WTC11 (cell line): ENCODE measurements at regions not wholly inside any gene's neighbourhood (a gene's known extent, or its start where the extent isn't known, plus 50 kb on each side); places are given as distances from the start of the nearest gene placed in this dataset.

ENCODE experiments used
- ATAC-seq: fragments of 200-7000 bp; cut with Tn5 transposase; 2 replicates; pipeline ENCODE4 v1.10.0; 2021; ENCODE audit warnings: mild to moderate bottlenecking, moderate library complexity
- CTCF ChIA-PET: fragments of 300-600 bp; sonication (Branson Sonifier 250); formaldehyde crosslinking; loops from one replicate; lab custom pipeline; 2021; ENCODE audit warnings: antibody characterized with exemption; lab: Charles Lee
- POLR2A ChIA-PET: fragments of 350-600 bp; sonication (Branson Sonifier 250); formaldehyde crosslinking; loops from one replicate; lab custom pipeline; 2021; ENCODE audit warnings: antibody characterized with exemption; lab: Charles Lee
- DNase-seq: peaks from one replicate; pipeline ENCODE4 v3.0.0; 2021; ENCODE audit warnings: low spot score
- H3K27ac Mint-ChIP-seq: 2 replicates; pipeline ENCODE4 v1.8.0; 2021; ENCODE audit warnings: mixed read lengths
- H3K27me3 Mint-ChIP-seq: 2 replicates; pipeline ENCODE4 v1.8.0; 2021; ENCODE audit warnings: low read depth, mild to moderate bottlenecking, moderate library complexity, mixed read lengths
- H3K36me3 Mint-ChIP-seq: 2 replicates; pipeline ENCODE4 v1.8.0; 2021; ENCODE audit warnings: mixed read lengths
- H3K4me1 Mint-ChIP-seq: 2 replicates; pipeline ENCODE4 v1.8.0; 2022; ENCODE audit warnings: mixed read lengths
- H3K4me3 Mint-ChIP-seq: 2 replicates; pipeline ENCODE4 v1.8.0; 2021; ENCODE audit warnings: mild to moderate bottlenecking, moderate library complexity, mixed read lengths
- H3K9me3 Mint-ChIP-seq: 2 replicates; pipeline ENCODE4 v1.8.0; 2021; ENCODE audit warnings: mixed read lengths
- ATF1 ChIP-seq: sonication (generic); formaldehyde crosslinking; IDR thresholded peaks from 2 replicates; pipeline ENCODE4 v1.8.1; 2023; ENCODE audit warnings: mild to moderate bottlenecking, moderate library complexity, missing genetic modification reagents
- FOXK1 ChIP-seq: sonication (generic); formaldehyde crosslinking; IDR thresholded peaks from 2 replicates; pipeline ENCODE4 v1.8.0; 2022; ENCODE audit warnings: mild to moderate bottlenecking, moderate library complexity, missing genetic modification reagents
- FOXP1 ChIP-seq: sonication (generic); formaldehyde crosslinking; IDR thresholded peaks from 2 replicates; pipeline ENCODE4 v1.8.0; 2022; ENCODE audit warnings: missing genetic modification reagents, mild to moderate bottlenecking, moderate library complexity, borderline replicate concordance
- GABPB1 ChIP-seq: sonication (generic); formaldehyde crosslinking; IDR thresholded peaks from 2 replicates; pipeline ENCODE4 v1.8.1; 2023; ENCODE audit warnings: mild to moderate bottlenecking, missing genetic modification reagents
- NFATC4 ChIP-seq: fragments of 250-450 bp; sonication (Bioruptor Pico); IDR thresholded peaks from 2 replicates; pipeline ENCODE4 v1.9.0; 2021; ENCODE audit warnings: mild to moderate bottlenecking
- NR1H2 ChIP-seq: sonication (generic); formaldehyde crosslinking; IDR thresholded peaks from 2 replicates; pipeline ENCODE4 v1.9.0; 2021; ENCODE audit warnings: mild to moderate bottlenecking, moderate library complexity, missing genetic modification reagents
- SMAD4 ChIP-seq: sonication (generic); formaldehyde crosslinking; IDR thresholded peaks from 2 replicates; pipeline ENCODE4 v1.8.0; 2022; ENCODE audit warnings: mild to moderate bottlenecking, missing genetic modification reagents
- TEAD4 ChIP-seq: sonication (generic); formaldehyde crosslinking; IDR thresholded peaks from 2 replicates; pipeline ENCODE4 v1.8.0; 2022; ENCODE audit warnings: mild to moderate bottlenecking, missing genetic modification reagents
- TF ChIP-seq, protein P1 (sequence below): fragments of 200-600 bp; IDR thresholded peaks from 2 replicates; pipeline ENCODE4 v1.8.0; 2022; ENCODE audit warnings: antibody characterized with exemption
- TF ChIP-seq, protein P2 (sequence below): sonication (generic); formaldehyde crosslinking; IDR thresholded peaks from 2 replicates; pipeline ENCODE4 v1.8.0; 2023; ENCODE audit warnings: missing genetic modification reagents, mild to moderate bottlenecking, borderline replicate concordance
- TF ChIP-seq, protein P3 (sequence below): sonication (generic); formaldehyde crosslinking; conservative IDR thresholded peaks from 2 replicates; pipeline ENCODE4 v1.8.1; 2023; ENCODE audit warnings: mild to moderate bottlenecking, low read depth, missing genetic modification reagents, moderate library complexity
- TF ChIP-seq, protein P4 (sequence below): fragments of 250-450 bp; sonication (Bioruptor Pico); conservative IDR thresholded peaks from 2 replicates; pipeline ENCODE4 v1.9.0; 2021; ENCODE audit warnings: mild to moderate bottlenecking
- TF ChIP-seq, protein P5 (sequence below): sonication (generic); formaldehyde crosslinking; IDR thresholded peaks from 2 replicates; pipeline ENCODE4 v1.8.1; 2022; ENCODE audit warnings: mild to moderate bottlenecking, moderate library complexity, missing genetic modification reagents
- TF ChIP-seq, protein P6 (sequence below): sonication (generic); formaldehyde crosslinking; conservative IDR thresholded peaks from 2 replicates; pipeline ENCODE4 v1.8.1; 2022; ENCODE audit warnings: mild to moderate bottlenecking, missing genetic modification reagents
- TF ChIP-seq, protein P7 (sequence below): sonication (generic); formaldehyde crosslinking; IDR thresholded peaks from 2 replicates; pipeline ENCODE4 v1.8.1; 2022; ENCODE audit warnings: missing genetic modification reagents, borderline replicate concordance

DNA sequence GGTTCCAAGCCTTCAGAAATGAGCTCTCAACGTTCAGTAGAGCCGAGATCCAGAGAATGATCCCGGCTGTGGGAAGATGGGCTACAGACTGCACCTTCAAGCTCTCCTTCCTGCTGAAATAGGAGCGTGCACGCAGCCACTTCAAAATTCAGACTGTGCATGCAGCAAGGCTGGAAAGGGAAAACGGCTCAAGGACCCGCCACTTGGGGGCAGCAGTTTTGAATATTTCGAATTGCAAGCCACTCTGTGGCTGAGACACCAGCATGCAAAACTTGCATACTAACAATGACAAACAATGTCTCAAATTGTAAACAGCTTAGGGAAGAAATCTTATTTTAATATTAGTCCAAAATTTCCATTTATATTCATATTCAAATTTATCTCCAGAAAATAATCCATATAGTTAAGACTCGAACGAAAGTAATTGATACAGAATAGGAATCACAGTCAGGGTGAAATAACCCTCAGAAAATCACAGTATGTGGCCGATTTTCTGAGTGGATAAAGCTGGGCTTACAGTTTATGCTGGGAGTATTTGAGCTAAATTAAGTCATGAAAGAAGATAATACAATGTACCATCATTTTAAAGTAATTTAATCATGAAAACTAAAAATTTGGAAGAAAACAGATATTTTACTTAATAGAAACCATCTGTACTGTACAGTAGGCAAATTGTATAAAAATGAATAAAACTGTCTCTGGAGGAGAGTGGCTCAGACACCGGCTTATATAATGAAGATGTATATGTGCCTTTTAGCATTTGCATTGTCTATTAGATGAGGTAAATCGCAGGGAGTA lies 137.9 kb upstream of the MKI67 start (continued):
- TF ChIP-seq TEAD4 (no peak), GABPB1 (no peak), NFATC4 (CRISPR knock-in tag) (no peak), ATF1 (CRISPR knock-in tag) (no peak)
- TF ChIP-seq, protein P1, sequence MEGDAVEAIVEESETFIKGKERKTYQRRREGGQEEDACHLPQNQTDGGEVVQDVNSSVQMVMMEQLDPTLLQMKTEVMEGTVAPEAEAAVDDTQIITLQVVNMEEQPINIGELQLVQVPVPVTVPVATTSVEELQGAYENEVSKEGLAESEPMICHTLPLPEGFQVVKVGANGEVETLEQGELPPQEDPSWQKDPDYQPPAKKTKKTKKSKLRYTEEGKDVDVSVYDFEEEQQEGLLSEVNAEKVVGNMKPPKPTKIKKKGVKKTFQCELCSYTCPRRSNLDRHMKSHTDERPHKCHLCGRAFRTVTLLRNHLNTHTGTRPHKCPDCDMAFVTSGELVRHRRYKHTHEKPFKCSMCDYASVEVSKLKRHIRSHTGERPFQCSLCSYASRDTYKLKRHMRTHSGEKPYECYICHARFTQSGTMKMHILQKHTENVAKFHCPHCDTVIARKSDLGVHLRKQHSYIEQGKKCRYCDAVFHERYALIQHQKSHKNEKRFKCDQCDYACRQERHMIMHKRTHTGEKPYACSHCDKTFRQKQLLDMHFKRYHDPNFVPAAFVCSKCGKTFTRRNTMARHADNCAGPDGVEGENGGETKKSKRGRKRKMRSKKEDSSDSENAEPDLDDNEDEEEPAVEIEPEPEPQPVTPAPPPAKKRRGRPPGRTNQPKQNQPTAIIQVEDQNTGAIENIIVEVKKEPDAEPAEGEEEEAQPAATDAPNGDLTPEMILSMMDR = peak; percentile 23; the same call in 1 of the 2 replicates
- TF ChIP-seq, protein P2, sequence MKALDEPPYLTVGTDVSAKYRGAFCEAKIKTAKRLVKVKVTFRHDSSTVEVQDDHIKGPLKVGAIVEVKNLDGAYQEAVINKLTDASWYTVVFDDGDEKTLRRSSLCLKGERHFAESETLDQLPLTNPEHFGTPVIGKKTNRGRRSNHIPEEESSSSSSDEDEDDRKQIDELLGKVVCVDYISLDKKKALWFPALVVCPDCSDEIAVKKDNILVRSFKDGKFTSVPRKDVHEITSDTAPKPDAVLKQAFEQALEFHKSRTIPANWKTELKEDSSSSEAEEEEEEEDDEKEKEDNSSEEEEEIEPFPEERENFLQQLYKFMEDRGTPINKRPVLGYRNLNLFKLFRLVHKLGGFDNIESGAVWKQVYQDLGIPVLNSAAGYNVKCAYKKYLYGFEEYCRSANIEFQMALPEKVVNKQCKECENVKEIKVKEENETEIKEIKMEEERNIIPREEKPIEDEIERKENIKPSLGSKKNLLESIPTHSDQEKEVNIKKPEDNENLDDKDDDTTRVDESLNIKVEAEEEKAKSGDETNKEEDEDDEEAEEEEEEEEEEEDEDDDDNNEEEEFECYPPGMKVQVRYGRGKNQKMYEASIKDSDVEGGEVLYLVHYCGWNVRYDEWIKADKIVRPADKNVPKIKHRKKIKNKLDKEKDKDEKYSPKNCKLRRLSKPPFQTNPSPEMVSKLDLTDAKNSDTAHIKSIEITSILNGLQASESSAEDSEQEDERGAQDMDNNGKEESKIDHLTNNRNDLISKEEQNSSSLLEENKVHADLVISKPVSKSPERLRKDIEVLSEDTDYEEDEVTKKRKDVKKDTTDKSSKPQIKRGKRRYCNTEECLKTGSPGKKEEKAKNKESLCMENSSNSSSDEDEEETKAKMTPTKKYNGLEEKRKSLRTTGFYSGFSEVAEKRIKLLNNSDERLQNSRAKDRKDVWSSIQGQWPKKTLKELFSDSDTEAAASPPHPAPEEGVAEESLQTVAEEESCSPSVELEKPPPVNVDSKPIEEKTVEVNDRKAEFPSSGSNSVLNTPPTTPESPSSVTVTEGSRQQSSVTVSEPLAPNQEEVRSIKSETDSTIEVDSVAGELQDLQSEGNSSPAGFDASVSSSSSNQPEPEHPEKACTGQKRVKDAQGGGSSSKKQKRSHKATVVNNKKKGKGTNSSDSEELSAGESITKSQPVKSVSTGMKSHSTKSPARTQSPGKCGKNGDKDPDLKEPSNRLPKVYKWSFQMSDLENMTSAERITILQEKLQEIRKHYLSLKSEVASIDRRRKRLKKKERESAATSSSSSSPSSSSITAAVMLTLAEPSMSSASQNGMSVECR (CRISPR knock-in tag) = no peak
- TF ChIP-seq, protein P3, sequence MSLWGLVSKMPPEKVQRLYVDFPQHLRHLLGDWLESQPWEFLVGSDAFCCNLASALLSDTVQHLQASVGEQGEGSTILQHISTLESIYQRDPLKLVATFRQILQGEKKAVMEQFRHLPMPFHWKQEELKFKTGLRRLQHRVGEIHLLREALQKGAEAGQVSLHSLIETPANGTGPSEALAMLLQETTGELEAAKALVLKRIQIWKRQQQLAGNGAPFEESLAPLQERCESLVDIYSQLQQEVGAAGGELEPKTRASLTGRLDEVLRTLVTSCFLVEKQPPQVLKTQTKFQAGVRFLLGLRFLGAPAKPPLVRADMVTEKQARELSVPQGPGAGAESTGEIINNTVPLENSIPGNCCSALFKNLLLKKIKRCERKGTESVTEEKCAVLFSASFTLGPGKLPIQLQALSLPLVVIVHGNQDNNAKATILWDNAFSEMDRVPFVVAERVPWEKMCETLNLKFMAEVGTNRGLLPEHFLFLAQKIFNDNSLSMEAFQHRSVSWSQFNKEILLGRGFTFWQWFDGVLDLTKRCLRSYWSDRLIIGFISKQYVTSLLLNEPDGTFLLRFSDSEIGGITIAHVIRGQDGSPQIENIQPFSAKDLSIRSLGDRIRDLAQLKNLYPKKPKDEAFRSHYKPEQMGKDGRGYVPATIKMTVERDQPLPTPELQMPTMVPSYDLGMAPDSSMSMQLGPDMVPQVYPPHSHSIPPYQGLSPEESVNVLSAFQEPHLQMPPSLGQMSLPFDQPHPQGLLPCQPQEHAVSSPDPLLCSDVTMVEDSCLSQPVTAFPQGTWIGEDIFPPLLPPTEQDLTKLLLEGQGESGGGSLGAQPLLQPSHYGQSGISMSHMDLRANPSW (CRISPR knock-in tag) = no peak
- TF ChIP-seq, all 79 proteins: peak for 2

DNA sequence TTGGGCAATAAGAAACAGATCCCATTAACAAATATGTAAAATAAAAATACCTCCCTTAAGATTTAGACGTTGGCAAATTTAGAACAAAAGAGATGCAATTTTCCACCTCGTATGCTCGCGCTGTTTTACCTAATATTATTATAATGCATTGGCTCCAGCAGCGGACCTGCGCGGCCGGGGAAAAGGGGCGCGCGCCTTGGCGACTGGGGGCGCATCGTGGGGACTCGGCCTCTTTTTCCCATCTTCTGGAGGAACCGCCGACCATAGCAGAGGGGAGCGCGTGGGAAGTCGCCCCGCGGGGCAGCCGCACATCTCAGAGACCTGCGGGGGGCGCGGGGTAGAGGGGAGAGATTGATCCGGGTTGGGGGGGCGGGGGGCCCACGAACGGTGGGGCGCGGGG lies 139.4 kb upstream of the MKI67 start:
- Mint-ChIP-seq H3K9me3 (0 out of 2 replicates have a peak, but pooled peaks cover under 1% of the 10 kb centered on the region), H3K4me3 (peak overlapping the region; percentile 53), H3K36me3 (no peaks in the 10 kb centered on the region), H3K27ac (no peak overlapping the region), H3K27me3 (peaks cover 7% of the 10 kb centered on the region; the same call in 1 of the 2 replicates), H3K4me1 (peaks cover 42% of the 10 kb centered on the region)
- CTCF ChIA-PET = no interaction called here
- POLR2A ChIA-PET = no interaction called here
- ATAC-seq (no peak), DNase-seq (no peak)
- TF ChIP-seq, protein P4, sequence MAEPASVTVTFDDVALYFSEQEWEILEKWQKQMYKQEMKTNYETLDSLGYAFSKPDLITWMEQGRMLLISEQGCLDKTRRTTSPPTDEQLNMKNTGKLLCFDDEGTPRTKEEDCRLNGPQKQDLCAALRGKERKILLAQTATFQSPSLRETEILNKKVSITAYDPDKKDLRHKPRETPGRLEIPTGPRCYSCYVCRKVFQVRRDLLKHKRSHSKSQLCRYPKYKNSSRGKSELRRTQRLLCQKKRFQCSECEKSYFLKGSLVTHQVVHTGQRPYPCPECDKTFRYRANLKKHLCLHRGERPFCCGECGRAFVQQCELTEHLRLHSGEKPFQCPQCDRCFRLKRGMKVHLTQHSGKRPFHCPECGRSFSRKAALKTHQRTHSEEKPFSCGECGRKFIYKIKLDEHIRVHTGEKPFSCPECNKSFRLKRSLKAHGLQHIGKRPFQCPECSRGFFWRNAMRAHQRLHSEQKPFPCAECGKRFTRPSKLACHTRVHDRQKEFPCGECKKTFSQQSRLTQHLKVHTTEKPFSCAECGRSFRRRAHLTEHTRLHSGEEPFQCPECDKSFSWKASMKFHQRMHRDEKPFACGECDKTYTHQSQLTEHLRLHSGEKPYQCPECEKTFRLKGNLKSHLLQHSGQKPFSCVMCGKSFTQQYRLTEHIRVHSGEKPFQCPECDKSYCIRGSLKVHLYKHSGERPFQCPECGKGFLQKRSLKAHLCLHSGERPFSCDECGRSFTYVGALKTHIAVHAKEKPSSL = no peak
- TF ChIP-seq NR1H2 (CRISPR knock-in tag) (no peak), FOXK1 (CRISPR knock-in tag) (no peak), FOXP1 (CRISPR knock-in tag) (no peak), SMAD4 (CRISPR knock-in tag) (no peak), GABPB1 (no peak)
- TF ChIP-seq, protein P5, sequence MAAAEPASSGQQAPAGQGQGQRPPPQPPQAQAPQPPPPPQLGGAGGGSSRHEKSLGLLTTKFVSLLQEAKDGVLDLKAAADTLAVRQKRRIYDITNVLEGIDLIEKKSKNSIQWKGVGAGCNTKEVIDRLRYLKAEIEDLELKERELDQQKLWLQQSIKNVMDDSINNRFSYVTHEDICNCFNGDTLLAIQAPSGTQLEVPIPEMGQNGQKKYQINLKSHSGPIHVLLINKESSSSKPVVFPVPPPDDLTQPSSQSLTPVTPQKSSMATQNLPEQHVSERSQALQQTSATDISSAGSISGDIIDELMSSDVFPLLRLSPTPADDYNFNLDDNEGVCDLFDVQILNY = no peak
- TF ChIP-seq, protein P3 (CRISPR knock-in tag) = no peak
- TF ChIP-seq, protein P6, sequence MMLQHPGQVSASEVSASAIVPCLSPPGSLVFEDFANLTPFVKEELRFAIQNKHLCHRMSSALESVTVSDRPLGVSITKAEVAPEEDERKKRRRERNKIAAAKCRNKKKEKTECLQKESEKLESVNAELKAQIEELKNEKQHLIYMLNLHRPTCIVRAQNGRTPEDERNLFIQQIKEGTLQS (CRISPR knock-in tag) = no peak
- TF ChIP-seq, protein P7, sequence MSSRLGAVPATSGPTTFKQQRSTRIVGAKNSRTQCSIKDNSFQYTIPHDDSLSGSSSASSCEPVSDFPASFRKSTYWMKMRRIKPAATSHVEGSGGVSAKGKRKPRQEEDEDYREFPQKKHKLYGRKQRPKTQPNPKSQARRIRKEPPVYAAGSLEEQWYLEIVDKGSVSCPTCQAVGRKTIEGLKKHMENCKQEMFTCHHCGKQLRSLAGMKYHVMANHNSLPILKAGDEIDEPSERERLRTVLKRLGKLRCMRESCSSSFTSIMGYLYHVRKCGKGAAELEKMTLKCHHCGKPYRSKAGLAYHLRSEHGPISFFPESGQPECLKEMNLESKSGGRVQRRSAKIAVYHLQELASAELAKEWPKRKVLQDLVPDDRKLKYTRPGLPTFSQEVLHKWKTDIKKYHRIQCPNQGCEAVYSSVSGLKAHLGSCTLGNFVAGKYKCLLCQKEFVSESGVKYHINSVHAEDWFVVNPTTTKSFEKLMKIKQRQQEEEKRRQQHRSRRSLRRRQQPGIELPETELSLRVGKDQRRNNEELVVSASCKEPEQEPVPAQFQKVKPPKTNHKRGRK = no peak
